HUES6 (cell line): ENCODE measurements at regions not wholly inside any gene's neighbourhood (a gene's known extent, or its start where the extent isn't known, plus 50 kb on each side); places are given as distances from the start of the nearest gene placed in this dataset.

Experiments
- H3K27ac ChIP-seq: 2 replicates; pipeline ENCODE4 v1.7.0; 2013; ENCODE audit warnings: low read depth, mild to moderate bottlenecking, low read length, inconsistent platforms
- H3K27me3 ChIP-seq: 2 replicates; pipeline ENCODE4 v1.6.1; 2013; ENCODE audit warnings: low read length; ENCODE audit not compliant: control insufficient read depth, insufficient read depth
- H3K36me3 ChIP-seq: 2 replicates; pipeline ENCODE4 v1.6.1; 2013; ENCODE audit warnings: low read length; ENCODE audit not compliant: control insufficient read depth, insufficient read depth
- H3K4me1 ChIP-seq: 2 replicates; pipeline ENCODE4 v1.6.1; 2013; ENCODE audit warnings: low read length; ENCODE audit not compliant: control insufficient read depth, insufficient read depth
- H3K4me3 ChIP-seq: 2 replicates; pipeline ENCODE4 v1.5.1; 2013; ENCODE audit warnings: low read depth, low read length
- H3K9ac ChIP-seq: one replicate; pipeline ENCODE4 v1.6.1; 2013; ENCODE audit warnings: mild to moderate bottlenecking, low read length
- H3K9me3 ChIP-seq: 2 replicates; pipeline ENCODE4 v1.6.1; 2013; ENCODE audit warnings: low read depth, low read length; ENCODE audit not compliant: control insufficient read depth, insufficient read depth

DNA sequence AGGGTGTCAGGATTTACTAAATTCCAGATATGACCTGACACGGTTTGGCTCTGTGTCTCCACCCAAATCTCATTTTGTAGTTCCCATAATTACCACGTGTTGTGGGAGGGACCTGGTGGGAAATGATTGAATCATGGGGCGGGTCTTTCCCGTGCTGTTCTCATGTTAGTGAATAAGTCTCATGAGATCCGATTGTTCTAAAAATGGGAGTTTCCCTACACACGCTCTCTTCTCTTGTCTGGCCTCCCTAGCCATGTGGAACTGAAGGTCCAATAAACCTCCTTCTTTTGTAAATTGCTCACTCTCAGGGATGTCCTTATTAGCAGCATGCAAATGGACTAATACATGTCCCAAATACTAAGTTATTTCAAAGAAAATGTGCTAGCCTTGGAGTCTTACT, 121.1 kb downstream of the CENPW start:
- Histone ChIP-seq H3K9me3 (no peaks in the 10 kb centered on the region), H3K27me3 (no peaks in the 10 kb centered on the region), H3K4me1 (no peaks in the 10 kb centered on the region), H3K36me3 (no peaks in the 10 kb centered on the region), H3K4me3 (no peak overlapping the region), H3K27ac (no peak overlapping the region), H3K9ac (no peak overlapping the region)

DNA sequence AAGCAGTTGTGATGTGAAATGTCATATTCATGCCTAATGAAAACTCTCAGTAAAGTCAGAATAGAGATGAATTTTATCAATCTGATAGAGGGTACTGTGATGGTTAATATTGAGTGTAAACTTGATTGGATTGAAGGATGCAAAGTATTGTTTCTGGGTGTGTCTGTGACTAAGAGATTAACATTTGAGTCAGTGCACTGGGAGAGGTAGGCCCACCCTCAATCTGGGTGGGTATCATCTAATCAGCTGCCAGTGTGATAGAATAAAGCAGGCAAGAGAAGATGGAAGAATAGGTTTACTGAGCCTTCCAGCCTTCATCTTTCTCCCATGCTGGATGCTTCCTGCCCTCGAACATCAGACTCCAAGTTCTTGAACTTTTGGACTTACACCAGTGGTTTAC, 124.3 kb downstream of the CENPW start:
- Histone ChIP-seq H3K4me1 (no peaks in the 10 kb centered on the region), H3K4me3 (no peak overlapping the region), H3K27me3 (no peaks in the 10 kb centered on the region), H3K9ac (no peak overlapping the region), H3K27ac (no peak overlapping the region), H3K36me3 (no peaks in the 10 kb centered on the region), H3K9me3 (no peaks in the 10 kb centered on the region)

DNA sequence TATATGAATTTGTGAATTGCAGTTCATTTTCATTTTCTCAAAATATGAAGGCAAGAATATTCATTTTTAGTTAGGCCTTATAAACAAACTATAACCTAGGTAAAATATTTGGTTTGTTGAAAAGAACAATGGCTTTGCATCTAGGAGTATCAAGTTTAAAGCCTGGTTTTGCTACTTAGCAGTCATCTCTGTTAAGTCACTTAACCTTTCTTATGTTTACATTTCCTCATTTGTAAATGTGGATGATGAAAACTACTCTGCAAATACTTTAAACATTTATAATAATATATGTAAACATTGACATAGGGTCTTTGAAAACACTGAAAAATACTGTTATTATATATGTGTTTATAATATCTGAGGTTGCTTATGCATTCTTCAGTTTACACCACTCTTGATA, 135.5 kb downstream of the CENPW start:
- H3K36me3 ChIP-seq: no peaks in the 10 kb centered on the region
- H3K27me3 ChIP-seq: no peaks in the 10 kb centered on the region
- peaks cover 3% of the 10 kb centered on the region; the same call in 1 of the 2 replicates for H3K9me3 ChIP-seq
- H3K4me1 ChIP-seq: no peaks in the 10 kb centered on the region
- H3K4me3 ChIP-seq: no peak overlapping the region
- H3K27ac ChIP-seq: no peak overlapping the region
- H3K9ac ChIP-seq: no peak overlapping the region

DNA sequence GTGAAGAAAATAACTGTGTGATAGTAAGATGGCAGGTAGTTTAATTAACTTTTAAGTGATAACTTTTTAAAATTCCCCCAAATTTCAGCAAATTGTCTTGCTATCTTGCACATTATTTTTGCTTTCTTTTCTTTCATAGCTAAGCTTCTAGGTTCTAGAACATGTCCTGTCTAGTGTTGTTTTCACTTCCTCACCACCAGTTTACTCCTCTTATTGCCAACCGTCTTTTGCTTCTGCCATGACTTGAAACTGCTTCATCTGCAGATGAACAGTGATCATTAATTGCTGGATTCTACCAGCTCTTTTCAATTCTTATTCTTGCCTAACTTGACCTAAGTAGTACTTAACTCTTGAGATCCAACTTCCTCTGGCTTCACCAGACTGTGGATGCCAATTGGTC, 137.8 kb downstream of the CENPW start:
- no peak overlapping the region for H3K4me3 ChIP-seq
- no peaks in the 10 kb centered on the region for H3K4me1 ChIP-seq
- no peak overlapping the region for H3K27ac ChIP-seq
- H3K9me3 ChIP-seq: no peaks in the 10 kb centered on the region
- H3K9ac ChIP-seq: no peak overlapping the region
- H3K36me3 ChIP-seq: no peaks in the 10 kb centered on the region
- no peaks in the 10 kb centered on the region for H3K27me3 ChIP-seq

- Histone ChIP-seq H3K27ac (no peak overlapping the region), H3K9me3 (no peaks in the 10 kb centered on the region), H3K36me3 (no peaks in the 10 kb centered on the region), H3K4me3 (no peak overlapping the region), H3K4me1 (no peaks in the 10 kb centered on the region), H3K9ac (no peak overlapping the region), H3K27me3 (no peaks in the 10 kb centered on the region)
Measured at GRCh38 chr6:126480268-126480667, 140.4 kb downstream of the CENPW start.

- no peaks in the 10 kb centered on the region for H3K9me3 ChIP-seq
Measured at GRCh38 chr6:126481319-126481718, 141.4 kb downstream of the CENPW start.

GRCh38 chr6:126504792-126505191, 164.9 kb downstream of the CENPW start:
- Histone ChIP-seq H3K9me3 (peaks cover 2% of the 10 kb centered on the region; the same call in 1 of the 2 replicates), H3K27me3 (no peaks in the 10 kb centered on the region), H3K27ac (no peak overlapping the region), H3K4me1 (no peaks in the 10 kb centered on the region), H3K36me3 (no peaks in the 10 kb centered on the region), H3K9ac (no peak overlapping the region), H3K4me3 (no peak overlapping the region)

More at GRCh38 chr6:126481319-126481718, 141.4 kb downstream of the CENPW start:
- Histone ChIP-seq H3K27ac (no peak overlapping the region), H3K9ac (no peak overlapping the region), H3K27me3 (no peaks in the 10 kb centered on the region), H3K4me1 (no peaks in the 10 kb centered on the region), H3K4me3 (no peak overlapping the region), H3K36me3 (no peaks in the 10 kb centered on the region)

GRCh38 chr6:126513198-126513597, 173.3 kb downstream of the CENPW start:
- no peak overlapping the region for H3K4me3 ChIP-seq
- no peaks in the 10 kb centered on the region for H3K36me3 ChIP-seq
- H3K4me1 ChIP-seq: no peaks in the 10 kb centered on the region
- no peak overlapping the region for H3K9ac ChIP-seq
- H3K9me3 ChIP-seq: no peaks in the 10 kb centered on the region
- no peak overlapping the region for H3K27ac ChIP-seq
- no peaks in the 10 kb centered on the region for H3K27me3 ChIP-seq

DNA sequence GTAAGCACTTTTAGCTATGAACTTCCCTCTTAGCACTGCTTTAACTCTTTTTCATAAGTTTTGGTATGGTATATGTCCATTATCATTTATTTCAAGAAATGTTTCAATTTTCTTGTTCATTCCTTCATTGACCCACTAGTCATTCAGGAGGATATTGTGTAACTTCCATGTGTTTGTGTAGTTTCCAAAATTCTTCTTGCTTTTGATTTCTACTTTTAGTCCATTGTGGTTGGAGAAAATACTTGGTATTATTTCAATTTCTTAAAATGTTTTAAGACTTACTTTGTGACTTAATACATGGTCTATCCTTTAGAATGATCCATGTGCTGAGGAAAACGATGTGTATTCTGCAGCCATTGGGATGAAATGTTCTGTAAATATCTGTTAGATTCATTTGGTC, 176.5 kb downstream of the CENPW start:
- no peak overlapping the region for H3K9ac ChIP-seq
- no peak overlapping the region for H3K27ac ChIP-seq
- no peak overlapping the region for H3K4me3 ChIP-seq

DNA sequence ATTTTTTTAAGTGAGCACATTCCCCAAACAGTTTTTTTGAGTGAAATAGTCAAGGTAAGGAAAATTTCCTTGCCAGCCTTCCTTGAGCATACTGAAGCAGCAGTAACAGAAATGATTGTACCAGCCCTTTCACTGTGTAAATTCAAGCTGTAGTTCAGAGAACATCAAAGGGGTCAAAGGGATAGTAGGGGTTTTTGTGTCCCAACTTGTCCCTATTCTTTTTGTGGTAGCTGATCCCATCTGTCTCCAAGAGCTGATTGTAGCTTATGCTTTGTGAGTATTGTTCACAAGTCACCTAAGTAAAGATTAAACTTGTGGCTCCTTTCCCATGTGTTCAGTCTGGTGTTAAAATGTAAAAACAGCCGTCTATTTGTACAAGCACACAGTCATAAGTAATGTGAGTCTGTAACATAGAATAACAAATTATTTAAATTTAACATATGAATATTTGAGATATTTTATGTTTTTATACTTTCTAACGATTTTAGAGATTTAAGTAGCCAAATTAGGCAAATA, 185.0 kb downstream of the CENPW start:
- no peak overlapping the region for H3K4me3 ChIP-seq
- H3K9ac ChIP-seq: no peak overlapping the region
- H3K27me3 ChIP-seq: no peaks in the 10 kb centered on the region
- no peaks in the 10 kb centered on the region for H3K9me3 ChIP-seq
- no peaks in the 10 kb centered on the region for H3K36me3 ChIP-seq
- H3K27ac ChIP-seq: no peak overlapping the region
- H3K4me1 ChIP-seq: peaks cover 3% of the 10 kb centered on the region

More for the DNA sequence above, 176.5 kb downstream of the CENPW start:
- Histone ChIP-seq H3K9me3 (no peaks in the 10 kb centered on the region), H3K27me3 (no peaks in the 10 kb centered on the region), H3K4me1 (no peaks in the 10 kb centered on the region), H3K36me3 (no peaks in the 10 kb centered on the region)

DNA sequence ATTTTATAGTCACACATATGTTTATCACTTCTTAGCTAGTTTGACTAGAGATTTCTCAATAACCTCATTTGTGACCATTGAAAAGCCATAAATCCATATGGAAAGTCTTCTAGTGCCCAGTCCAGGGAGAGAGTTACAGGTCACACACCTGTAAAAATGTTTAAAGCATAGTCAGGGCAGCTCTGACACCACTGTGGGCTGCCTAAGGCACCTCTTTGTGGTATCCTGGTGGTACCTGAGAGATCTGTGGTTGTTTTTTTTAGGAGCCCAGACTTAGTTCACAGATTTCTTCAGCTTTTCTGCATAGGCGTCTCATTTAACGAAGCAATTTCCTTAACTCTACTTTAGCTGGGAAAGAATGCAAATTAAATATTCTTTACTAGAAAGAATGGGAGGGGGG, 186.6 kb downstream of the CENPW start:
- H3K27me3 ChIP-seq: no peaks in the 10 kb centered on the region
- no peak overlapping the region for H3K9ac ChIP-seq
- H3K4me3 ChIP-seq: no peak overlapping the region
- H3K9me3 ChIP-seq: no peaks in the 10 kb centered on the region
- no peaks in the 10 kb centered on the region for H3K36me3 ChIP-seq
- H3K4me1 ChIP-seq: peaks cover 3% of the 10 kb centered on the region
- no peak overlapping the region for H3K27ac ChIP-seq
